ENCODE measurements at regions not wholly inside any gene's neighbourhood (a gene's known extent, or its start where the extent isn't known, plus 50 kb on each side); places are given as distances from the start of the nearest gene placed in this dataset.

GRCh38 chr12:30827101-30828066 is 72.6 kb upstream of the CAPRIN2 start:
- no peak for DNase-seq (ENCODE audit: low spot score)

GRCh38 chr12:30826276-30826675 is 71.5 kb upstream of the CAPRIN2 start:
- no peak for DNase-seq (ENCODE audit: low spot score)

- no peak for DNase-seq (ENCODE audit: low spot score)
Measured at GRCh38 chr12:30825341-30825740, 70.6 kb upstream of the CAPRIN2 start.

- DNase-seq (ENCODE audit: low spot score): no peak
Measured at GRCh38 chr12:30824311-30824710, 69.6 kb upstream of the CAPRIN2 start.

DNA sequence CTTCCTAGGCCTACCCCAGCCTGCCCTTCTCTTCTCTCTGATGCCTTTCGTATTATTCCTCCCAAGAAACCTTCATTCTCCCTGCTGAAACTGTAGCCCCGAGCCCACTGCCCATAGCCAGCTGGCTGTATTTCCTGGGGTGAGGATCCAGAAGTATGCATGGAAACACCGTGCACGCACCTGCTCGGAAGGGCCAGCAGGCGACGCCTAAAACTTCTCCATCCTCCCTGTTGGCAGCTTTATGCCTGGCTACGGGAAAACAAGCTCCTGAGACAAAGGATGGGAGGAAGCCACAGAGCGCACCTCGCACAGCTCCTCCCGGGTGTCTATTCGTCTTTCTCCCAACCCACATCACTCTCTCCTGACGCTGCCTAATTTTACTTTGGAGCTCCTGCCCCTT is 69.0 kb upstream of the CAPRIN2 start:
- DNase-seq (ENCODE audit: low spot score): no peak

- DNase-seq (ENCODE audit: low spot score): no peak
Measured at GRCh38 chr12:30823156-30823699, 68.5 kb upstream of the CAPRIN2 start.

DNA sequence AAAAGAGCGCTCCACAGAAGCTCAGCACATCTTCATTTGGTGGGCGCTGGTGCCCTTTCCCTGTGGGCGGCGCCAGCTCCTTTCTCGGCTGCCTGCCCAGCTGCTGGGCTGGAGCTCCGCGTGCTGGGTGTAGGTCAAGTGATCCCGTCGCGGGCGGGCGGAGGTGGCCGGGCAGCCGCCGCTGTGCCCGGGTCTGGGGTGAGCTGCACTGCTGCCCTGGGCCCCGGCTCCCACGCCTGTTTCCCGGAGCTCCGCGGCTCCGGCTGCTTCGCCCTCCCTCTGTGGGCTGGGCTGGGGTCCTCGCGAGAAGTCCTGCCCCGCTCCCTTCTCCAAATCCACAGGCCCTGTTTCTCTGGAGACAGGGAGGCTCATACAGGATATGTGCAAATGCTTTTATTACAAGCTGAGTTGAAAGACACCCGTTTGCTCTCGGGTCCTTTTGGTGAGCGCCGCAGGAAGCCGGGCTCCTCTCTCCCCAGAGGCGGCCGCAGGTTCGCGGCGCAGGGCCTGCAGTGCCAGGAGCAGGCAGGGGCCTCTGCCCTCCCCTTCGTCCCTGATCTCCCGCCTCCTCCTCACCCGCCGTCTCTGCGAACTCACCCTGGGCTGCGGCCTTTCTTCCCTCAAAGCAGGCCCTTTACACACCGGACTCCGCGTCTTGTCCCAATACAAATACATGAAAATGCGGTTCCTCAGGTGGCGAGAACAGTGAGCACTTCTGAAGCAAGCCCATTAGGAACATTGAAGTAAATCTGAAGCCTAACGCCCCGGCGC is 67.8 kb upstream of the CAPRIN2 start:
- peak; percentile 16 for DNase-seq (ENCODE audit: low spot score)

GRCh38 chr12:30820406-30820946 is 65.7 kb upstream of the CAPRIN2 start:
- DNase-seq (ENCODE audit: low spot score): no peak

- no peak for DNase-seq (ENCODE audit: low spot score)
Measured at GRCh38 chr12:30818562-30818961, 63.8 kb upstream of the CAPRIN2 start.

DNA sequence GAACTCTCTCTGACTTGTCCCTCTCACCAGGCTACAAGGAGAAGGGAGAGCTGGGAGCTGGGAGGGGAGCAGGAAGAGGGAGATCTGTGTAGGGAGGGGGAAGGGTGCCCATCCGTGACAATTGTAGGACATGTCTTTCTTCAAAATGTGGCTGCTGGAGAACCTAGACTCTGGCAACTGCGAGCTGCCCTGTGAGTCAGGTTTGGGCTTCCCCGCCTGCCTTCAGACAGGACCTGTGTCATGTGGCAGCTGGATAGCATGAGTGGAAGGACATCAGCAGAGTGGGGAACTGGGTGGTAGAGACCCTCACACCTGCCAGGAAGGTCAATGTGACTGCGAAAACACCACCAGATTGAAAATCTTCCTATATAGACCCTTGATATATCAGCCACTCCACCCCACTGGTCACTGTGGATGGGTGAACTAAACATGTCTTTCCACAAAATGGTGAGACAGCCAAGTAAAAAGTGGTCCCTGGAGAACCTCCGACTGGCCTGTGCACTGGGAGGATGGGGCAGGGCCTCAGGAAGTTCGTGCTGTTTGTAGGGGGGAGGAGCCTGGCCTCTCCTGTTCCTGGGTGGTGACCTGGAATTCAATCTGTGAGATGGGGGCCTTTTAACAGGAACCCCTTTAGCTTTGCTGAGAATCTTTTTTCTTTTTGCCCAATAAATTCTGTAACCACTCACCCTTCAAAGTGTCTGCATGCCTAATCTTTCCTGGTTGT is 62.2 kb upstream of the CAPRIN2 start:
- DNase-seq (ENCODE audit: low spot score): no peak

DNA sequence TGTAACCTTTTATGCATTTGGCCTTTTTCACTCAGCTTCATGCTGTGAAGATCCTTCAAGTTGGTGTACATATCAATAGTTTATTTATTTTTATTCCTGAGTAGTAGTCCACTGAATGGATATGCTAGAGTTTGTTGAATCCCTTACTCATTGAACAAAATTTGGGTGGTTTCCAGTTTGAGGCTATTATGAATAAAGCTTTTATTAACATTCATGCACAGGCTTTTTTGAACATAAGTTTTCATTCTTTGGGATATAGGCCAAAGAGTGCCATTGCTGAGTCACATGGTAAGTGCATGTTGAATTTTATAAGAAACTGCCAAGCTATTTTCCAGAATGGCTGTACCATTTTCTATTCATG is 59.5 kb upstream of the CAPRIN2 start:
- DNase-seq (ENCODE audit: low spot score): no peak

GRCh38 chr12:30813525-30814294 is 59.0 kb upstream of the CAPRIN2 start:
- DNase-seq (ENCODE audit: low spot score): no peak

DNA sequence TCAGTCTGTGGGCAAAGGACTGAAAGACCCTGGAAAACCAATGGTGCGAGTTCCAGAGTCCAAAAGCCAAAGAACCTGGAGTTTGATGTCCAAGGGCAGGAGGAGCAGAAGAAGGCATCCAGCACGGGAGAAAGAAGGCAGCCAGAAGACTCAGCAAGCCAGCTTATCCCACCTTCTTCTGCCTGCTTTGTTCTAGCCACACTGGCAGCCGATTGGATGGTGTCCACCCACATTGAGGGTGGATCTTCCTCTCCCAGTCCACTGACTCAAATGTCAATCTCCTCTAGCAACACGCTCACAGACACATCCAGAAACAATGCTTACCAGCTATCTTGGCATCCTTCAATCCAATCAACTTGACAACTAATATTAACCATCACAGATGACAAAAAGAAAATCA is 57.2 kb upstream of the CAPRIN2 start:
- DNase-seq (ENCODE audit: low spot score): no peak

GRCh38 chr12:30810918-30811317 is 56.2 kb upstream of the CAPRIN2 start:
- no peak for DNase-seq (ENCODE audit: low spot score)

DNA sequence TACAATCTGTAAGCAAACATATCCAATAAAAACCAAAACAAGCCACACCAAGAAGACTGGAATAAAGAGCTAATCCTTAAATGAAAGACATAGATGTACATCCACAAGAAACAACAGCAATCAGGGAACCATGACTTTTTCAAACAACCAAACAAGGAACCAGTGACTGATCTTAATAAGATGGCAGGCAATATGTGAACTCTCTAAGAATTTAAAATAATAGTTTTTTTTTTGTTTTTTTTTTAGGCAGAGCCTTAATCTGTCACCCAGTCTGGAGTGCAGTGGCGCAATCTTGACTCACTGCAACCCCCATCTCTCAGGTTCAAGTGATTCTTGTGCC is 52.9 kb upstream of the CAPRIN2 start:
- DNase-seq (ENCODE audit: low spot score): no peak

DNA sequence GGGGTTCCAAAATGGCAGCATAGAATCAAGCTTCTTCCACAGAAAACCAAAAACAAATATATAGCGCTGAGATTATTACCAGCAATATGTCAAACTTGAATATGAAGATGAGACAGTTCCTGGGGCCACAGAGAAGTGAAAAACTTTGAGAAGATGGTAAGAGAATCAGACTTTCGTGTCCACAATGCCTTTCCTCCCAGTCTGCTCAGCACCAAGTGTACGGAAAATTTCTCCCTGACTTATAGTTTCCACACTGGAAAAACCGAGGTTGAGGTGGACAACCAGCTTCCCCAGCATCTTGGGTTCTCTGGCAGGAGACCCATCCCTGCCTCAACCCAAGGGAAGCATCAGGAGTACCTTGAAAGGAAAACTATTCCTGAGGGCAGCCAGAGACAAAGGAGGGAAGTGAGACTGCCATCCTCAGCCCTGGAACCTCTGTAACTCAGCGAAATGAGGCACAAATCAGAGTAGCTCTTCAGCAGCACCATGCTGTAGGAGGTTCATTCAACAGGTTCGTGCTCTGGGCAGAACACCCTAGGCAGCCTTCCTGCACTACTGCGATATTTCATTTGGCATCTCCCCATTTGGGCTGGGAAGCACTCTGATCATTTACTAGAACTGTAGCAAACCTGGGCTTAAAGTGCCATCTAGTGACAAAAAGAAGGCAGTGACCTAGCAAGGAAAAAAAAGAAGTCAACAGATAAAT is 52.4 kb upstream of the CAPRIN2 start:
- peak; percentile 77 for DNase-seq (ENCODE audit: low spot score)

DNA sequence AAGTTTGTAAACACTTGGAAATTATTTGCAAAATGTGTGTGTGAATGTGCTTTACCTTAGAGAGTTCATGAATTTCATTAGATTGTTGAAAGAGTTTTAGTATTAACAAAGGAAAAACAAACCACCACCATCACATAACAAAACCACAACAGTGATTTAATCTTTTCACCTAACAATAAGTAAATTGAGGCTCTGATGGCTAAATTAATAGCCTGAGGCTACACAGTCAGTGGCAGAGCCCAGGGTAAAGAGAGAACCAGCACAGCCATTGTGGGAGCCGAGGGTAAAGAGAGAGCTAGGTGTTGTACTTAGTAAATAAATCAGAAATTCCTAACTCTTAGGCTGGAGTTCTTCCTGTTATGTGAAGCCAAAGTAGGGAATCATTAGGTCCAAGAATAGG is 51.2 kb upstream of the CAPRIN2 start:
- DNase-seq (ENCODE audit: low spot score): no peak
